ENCODE measurements at regions not wholly inside any gene's neighbourhood (a gene's known extent, or its start where the extent isn't known, plus 50 kb on each side); places are given as distances from the start of the nearest gene placed in this dataset.

- TF ChIP-seq, protein P1, sequence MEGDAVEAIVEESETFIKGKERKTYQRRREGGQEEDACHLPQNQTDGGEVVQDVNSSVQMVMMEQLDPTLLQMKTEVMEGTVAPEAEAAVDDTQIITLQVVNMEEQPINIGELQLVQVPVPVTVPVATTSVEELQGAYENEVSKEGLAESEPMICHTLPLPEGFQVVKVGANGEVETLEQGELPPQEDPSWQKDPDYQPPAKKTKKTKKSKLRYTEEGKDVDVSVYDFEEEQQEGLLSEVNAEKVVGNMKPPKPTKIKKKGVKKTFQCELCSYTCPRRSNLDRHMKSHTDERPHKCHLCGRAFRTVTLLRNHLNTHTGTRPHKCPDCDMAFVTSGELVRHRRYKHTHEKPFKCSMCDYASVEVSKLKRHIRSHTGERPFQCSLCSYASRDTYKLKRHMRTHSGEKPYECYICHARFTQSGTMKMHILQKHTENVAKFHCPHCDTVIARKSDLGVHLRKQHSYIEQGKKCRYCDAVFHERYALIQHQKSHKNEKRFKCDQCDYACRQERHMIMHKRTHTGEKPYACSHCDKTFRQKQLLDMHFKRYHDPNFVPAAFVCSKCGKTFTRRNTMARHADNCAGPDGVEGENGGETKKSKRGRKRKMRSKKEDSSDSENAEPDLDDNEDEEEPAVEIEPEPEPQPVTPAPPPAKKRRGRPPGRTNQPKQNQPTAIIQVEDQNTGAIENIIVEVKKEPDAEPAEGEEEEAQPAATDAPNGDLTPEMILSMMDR (IDR thresholded peaks at IDR 0.05; ENCODE audit: low read depth, low read length, missing control alignments) = no peak
- H3K4me3 ChIP-seq (ENCODE audit: low read depth, low read length) = no peak overlapping the region
- peak; percentile 12 for DNase-seq (ENCODE audit: low read depth)
Observed at GRCh38 chr14:89000007-89000942, 175.8 kb downstream of the TTC8 start.

GRCh38 chr14:89004166-89004565, 179.7 kb downstream of the TTC8 start:
- DNase-seq (ENCODE audit: low read depth) = no peak
- no peak overlapping the region for H3K4me3 ChIP-seq (ENCODE audit: low read depth, low read length)
- TF ChIP-seq, protein P1 (IDR thresholded peaks at IDR 0.05; ENCODE audit: low read depth, low read length, missing control alignments) = no peak

DNA sequence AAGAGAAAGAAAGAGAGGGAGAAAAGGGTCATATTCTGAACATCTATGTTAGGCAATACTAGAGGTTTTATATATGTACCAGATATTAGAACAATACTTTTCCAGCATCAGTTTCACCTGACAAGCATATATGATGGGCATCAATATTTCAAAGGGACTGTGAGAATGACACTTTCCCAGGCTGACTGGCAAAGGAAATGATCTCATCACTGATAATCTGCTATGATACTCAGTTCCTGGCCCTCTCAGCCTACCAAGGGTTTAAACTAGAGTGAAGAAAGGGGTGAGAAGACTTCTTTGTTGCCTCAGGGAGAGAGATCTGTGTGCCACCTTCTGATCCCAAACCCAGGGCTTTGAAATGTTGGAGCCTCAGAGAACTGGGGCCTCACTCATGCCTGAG, 183.5 kb downstream of the TTC8 start:
- no peak overlapping the region for H3K4me3 ChIP-seq (ENCODE audit: low read depth, low read length)
- no peak for DNase-seq (ENCODE audit: low read depth)
- TF ChIP-seq, protein P1 (IDR thresholded peaks at IDR 0.05; ENCODE audit: low read depth, low read length, missing control alignments) = no peak

DNA sequence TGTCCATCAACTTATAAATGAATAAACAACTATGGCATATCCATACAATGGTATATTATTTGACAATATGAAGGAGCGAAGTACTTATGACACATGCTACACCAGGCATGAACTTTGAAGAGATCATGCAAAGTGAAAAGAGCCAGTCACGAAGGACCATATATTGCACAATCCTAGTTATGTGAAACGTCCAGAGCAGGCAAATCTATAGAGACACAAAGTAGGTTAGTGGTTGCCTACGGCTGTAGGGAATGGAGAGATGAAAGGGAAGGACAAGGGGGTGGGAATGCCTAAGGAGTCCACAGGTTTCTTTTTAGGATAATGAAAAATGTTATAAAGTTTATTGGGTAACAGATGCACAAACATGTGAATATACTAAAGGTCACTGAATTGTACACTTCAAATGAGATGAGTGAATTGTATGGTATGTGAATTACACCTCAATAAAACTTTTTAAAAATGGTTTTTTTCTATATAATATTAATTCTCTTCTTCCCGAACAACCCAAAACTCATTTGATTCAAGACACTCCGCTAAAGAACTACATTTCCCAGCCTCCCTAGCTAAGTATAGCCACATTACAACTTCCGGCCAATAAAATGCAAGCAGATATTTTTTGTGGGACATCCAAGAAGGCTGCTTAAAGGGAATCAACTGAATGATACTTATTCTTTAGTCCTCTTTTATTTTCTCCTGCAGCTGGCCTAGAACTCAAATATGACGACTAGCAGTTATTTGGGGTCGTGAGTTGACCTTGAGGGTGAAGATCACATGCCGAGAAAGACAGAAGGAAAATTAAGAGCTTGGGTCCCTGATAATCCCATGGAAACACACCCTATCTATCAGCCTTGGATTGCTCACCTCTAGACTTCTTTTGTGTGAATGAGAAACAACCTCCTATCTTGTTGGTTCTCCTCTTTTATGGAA, 187.2 kb downstream of the TTC8 start:
- DNase-seq (ENCODE audit: low read depth) = no peak
- TF ChIP-seq, protein P1 (IDR thresholded peaks at IDR 0.05; ENCODE audit: low read depth, low read length, missing control alignments) = no peak
- H3K4me3 ChIP-seq (ENCODE audit: low read depth, low read length) = no peak overlapping the region

GRCh38 chr14:89012282-89013097, 188.0 kb downstream of the TTC8 start:
- TF ChIP-seq, protein P1 (IDR thresholded peaks at IDR 0.05; ENCODE audit: low read depth, low read length, missing control alignments) = no peak
- DNase-seq (ENCODE audit: low read depth) = no peak

GRCh38 chr14:89013098-89013504, 188.7 kb downstream of the TTC8 start:
- no peak overlapping the region for H3K4me3 ChIP-seq (ENCODE audit: low read depth, low read length)
- no peak for DNase-seq (ENCODE audit: low read depth)
- TF ChIP-seq, protein P1 (IDR thresholded peaks at IDR 0.05; ENCODE audit: low read depth, low read length, missing control alignments) = peak; percentile 32

More at GRCh38 chr14:89012282-89013097, 188.0 kb downstream of the TTC8 start:
- H3K4me3 ChIP-seq (ENCODE audit: low read depth, low read length) = no peak overlapping the region
